HCT116 (cell line): ENCODE measurements at regions not wholly inside any gene's neighbourhood (a gene's known extent, or its start where the extent isn't known, plus 50 kb on each side); places are given as distances from the start of the nearest gene placed in this dataset.

Experiments used
- ATAC-seq: fragments of 200-7000 bp; cut with Tn5 transposase; 2 replicates; pipeline ENCODE4 v1.9.1; 2020; ENCODE audit warnings: mild to moderate bottlenecking, moderate library complexity
- BruUV-seq: library from RNA; stranded (reverse); fragments of 400-500 nt; replicated peaks from 2 replicates; lab custom pipeline; 2021; lab: Mats Ljungman, UMichigan
- CTCF ChIA-PET: fragments of 300-600 bp; sonication (Branson Sonifier 250); formaldehyde crosslinking; loops from one replicate; lab custom pipeline; 2021; ENCODE audit warnings: antibody characterized with exemption; lab: Charles Lee
- POLR2A ChIA-PET: fragments of 300-600, 350-600 bp; sonication (Branson Sonifier 250); formaldehyde crosslinking; loops from one replicate; lab custom pipeline; 2021; ENCODE audit warnings: antibody characterized with exemption; lab: Charles Lee
- RAD21 ChIA-PET, 2 experiments: fragments of 300-600 bp; sonication (Branson Sonifier 250); formaldehyde crosslinking; loops; one replicate each; lab custom pipeline; 2023; ENCODE audit warnings: low total read pairs in 2 of 2; ENCODE audit not compliant: uncharacterized antibody in 2 of 2, unreplicated experiment in 2 of 2, low non-redundant PET in 1 of 2; lab: Charles Lee
- DNase-seq: peaks from one replicate; pipeline ENCODE4 v3.0.0-alpha.2; 2010; ENCODE audit warnings: low read depth, low spot score
- H2AFZ ChIP-seq: fragments of 200-600 bp; shearing (Covaris generic), sonication (generic); 2 replicates; pipeline ENCODE4 v1.6.1; 2017; ENCODE audit warnings: low read depth, mixed run types, mixed read lengths, antibody characterized with exemption, low read length; ENCODE audit not compliant: poor library complexity, severe bottlenecking
- H3K27ac ChIP-seq: 2 replicates; pipeline ENCODE4 v1.5.1; 2012; ENCODE audit warnings: low read depth, low read length
- H3K27me3 ChIP-seq: fragments of 200-600 bp; sonication (generic); 2 replicates; pipeline ENCODE4 v1.6.1; 2016; ENCODE audit warnings: mixed run types, low read length, mixed read lengths; ENCODE audit not compliant: insufficient read depth
- H3K36me3 ChIP-seq, 2 experiments: fragments of 200-500 bp in 1 of 2; fragments of 200-600 bp in 1 of 2; sonication (Bioruptor generic) in 1 of 2; sonication (generic) in 1 of 2; 2 replicates each; pipeline versions ENCODE4 v1.5.1 to v1.6.1; 2014 to 2016; ENCODE audit warnings: low read length in 2 of 2, inconsistent platforms in 1 of 2, mixed read lengths in 1 of 2, mixed run types in 1 of 2; ENCODE audit not compliant: insufficient read depth in 2 of 2, control insufficient read depth in 1 of 2
- H3K4me1 ChIP-seq, 2 experiments: fragments of 200-600 bp in 1 of 2; sonication (generic) in 1 of 2; 2 replicates each; pipeline versions ENCODE4 v1.5.1 to v1.6.1; 2012 to 2017; ENCODE audit warnings: low read length in 2 of 2, inconsistent platforms in 1 of 2, mild to moderate bottlenecking in 1 of 2, mixed read lengths in 1 of 2, mixed run types in 1 of 2, moderate library complexity in 1 of 2; ENCODE audit not compliant: insufficient read depth in 2 of 2, control insufficient read depth in 1 of 2
- H3K4me2 ChIP-seq: fragments of 200-600 bp; sonication (generic); 2 replicates; pipeline ENCODE4 v1.6.1; 2017; ENCODE audit warnings: mixed run types, low read length, mixed read lengths
- H3K4me3 ChIP-seq, 2 experiments: fragments of 200-600 bp in 1 of 2; sonication (generic) in 1 of 2; replicated peaks in 1 of 2; 2 replicates each; pipeline ENCODE4 v1.5.1; 2011 to 2016; ENCODE audit warnings: low read length in 2 of 2, control low read depth in 1 of 2, low read depth in 1 of 2, mild to moderate bottlenecking in 1 of 2, mixed read lengths in 1 of 2, mixed run types in 1 of 2
- H3K79me2 ChIP-seq: fragments of 200-600 bp; sonication (generic); 2 replicates; pipeline ENCODE4 v1.6.1; 2017; ENCODE audit warnings: mild to moderate bottlenecking, mixed run types, low read length, moderate library complexity, mixed read lengths; ENCODE audit not compliant: insufficient read depth
- H3K9ac ChIP-seq: fragments of 200-600 bp; sonication (generic); 2 replicates; pipeline ENCODE4 v1.6.1; 2016; ENCODE audit warnings: low read length, mixed read lengths
- H3K9me2 ChIP-seq: fragments of 200-600 bp; sonication (generic), shearing (Covaris generic); 2 replicates; pipeline ENCODE4 v1.6.1; 2017; ENCODE audit warnings: mixed run types, mild to moderate bottlenecking, moderate library complexity; ENCODE audit not compliant: insufficient read depth
- H3K9me3 ChIP-seq, 2 experiments: fragments of 200-500 bp in 1 of 2; fragments of 200-600 bp in 1 of 2; sonication (Bioruptor generic) in 1 of 2; sonication (generic) in 1 of 2; 2 replicates each; pipeline ENCODE4 v1.6.1; 2014 to 2017; ENCODE audit warnings: low read length in 2 of 2, mixed read lengths in 2 of 2, inconsistent platforms in 1 of 2, low read depth in 1 of 2, mild to moderate bottlenecking in 1 of 2, mixed run types in 1 of 2, moderate library complexity in 1 of 2; ENCODE audit not compliant: control insufficient read depth in 1 of 2, insufficient read depth in 1 of 2
- H4K20me1 ChIP-seq: fragments of 200-600 bp; sonication (generic), shearing (Covaris generic); 2 replicates; pipeline ENCODE4 v1.6.1; 2017; ENCODE audit warnings: mixed run types, mild to moderate bottlenecking, moderate library complexity; ENCODE audit not compliant: insufficient read depth
- CBX3 ChIP-seq: IDR thresholded peaks from 2 replicates; pipeline ENCODE4 v1.6.1; 2012; ENCODE audit warnings: low read depth
- CEBPB ChIP-seq: IDR thresholded peaks from 2 replicates; pipeline ENCODE4 v1.6.1; 2012; ENCODE audit warnings: low read depth
- EGR1 ChIP-seq: IDR thresholded peaks from 2 replicates; pipeline ENCODE4 v1.6.1; 2012; ENCODE audit warnings: low read depth
- ELF1 ChIP-seq: IDR thresholded peaks from 2 replicates; pipeline ENCODE4 v1.6.1; 2012; ENCODE audit warnings: low read depth, borderline replicate concordance
- EZH2 ChIP-seq: fragments of 200-600 bp; sonication (generic); IDR thresholded peaks from 2 replicates; pipeline ENCODE4 v1.6.1; 2017; ENCODE audit warnings: antibody characterized with exemption, mixed run types
- JUND ChIP-seq: IDR thresholded peaks from 2 replicates; pipeline ENCODE4 v1.6.1; 2012
- POLR2A ChIP-seq: IDR thresholded peaks from 2 replicates; pipeline ENCODE4 v1.7.0; 2011; ENCODE audit warnings: borderline replicate concordance; ENCODE audit not compliant: insufficient read depth, insufficient read length; ENCODE audit errors: extremely low read depth
- RAD21 ChIP-seq: IDR thresholded peaks from 2 replicates; pipeline ENCODE4 v1.6.1; 2012; ENCODE audit warnings: low read depth, mild to moderate bottlenecking
- REST ChIP-seq: IDR thresholded peaks from 2 replicates; pipeline ENCODE4 v1.6.1; 2012; ENCODE audit warnings: low read depth
- SIN3A ChIP-seq: IDR thresholded peaks from 2 replicates; pipeline ENCODE4 v1.6.1; 2012; ENCODE audit warnings: low read depth
- SRF ChIP-seq: IDR thresholded peaks from 2 replicates; pipeline ENCODE4 v1.6.1; 2012; ENCODE audit warnings: low read depth
- YY1 ChIP-seq: IDR thresholded peaks from 2 replicates; pipeline ENCODE4 v1.6.1; 2011; ENCODE audit warnings: low read length, low read depth, moderate library complexity, mild to moderate bottlenecking; ENCODE audit not compliant: insufficient replicate concordance; ENCODE audit errors: extremely low read depth
- ZFX ChIP-seq: fragments of 450-650 bp; IDR thresholded peaks from 2 replicates; pipeline ENCODE4 v1.6.1; 2017
- intact Hi-C: fragments of 100-400 bp; cut with micrococcal nuclease; formaldehyde crosslinking; loops from 2 replicates; pipeline ENCODE4 v1.10.0; 2022
- TF ChIP-seq, protein P1 (sequence below): IDR thresholded peaks from 2 replicates; pipeline ENCODE4 v1.6.1; 2011; ENCODE audit warnings: mild to moderate bottlenecking, low read length, moderate library complexity; ENCODE audit not compliant: insufficient replicate concordance; ENCODE audit errors: extremely low read depth
- TF ChIP-seq, protein P2 (sequence below): IDR thresholded peaks from 2 replicates; pipeline ENCODE4 v1.6.1; 2012

- no TSS peak for BruUV-seq
- H3K4me2 ChIP-seq, result no peak overlapping the region
- RAD21 ChIA-PET, result no interaction called here
Measured at GRCh38 chr20:60461993-60462392, 503.8 kb downstream of the CDH26 start.

GRCh38 chr20:60463798-60464197 lies 505.6 kb downstream of the CDH26 start:
- intact Hi-C loops, result no loop called here
- DNase-seq, result no peak
- Histone ChIP-seq H2AFZ (no peak overlapping the region), H3K9me3 (peaks cover 14 to 18% of the 10 kb centered on the region in 2 experiments; a peak in 3 of 4 replicates), H3K9me2 (no peaks in the 10 kb centered on the region), H3K4me2 (no peak overlapping the region), H3K9ac (no peak overlapping the region), H3K27ac (no peak overlapping the region), H3K4me3 (no peak overlapping the region), H3K27me3 (no peaks in the 10 kb centered on the region), H4K20me1 (no peaks in the 10 kb centered on the region), H3K36me3 (no peaks in the 10 kb centered on the region), H3K4me1 (no peaks in the 10 kb centered on the region), H3K79me2 (no peaks in the 10 kb centered on the region)
- BruUV-seq, result no TSS peak
- ChIA-PET POLR2A (no interaction called here), CTCF (no interaction called here), RAD21 (no interaction called here)
- no peak for TF ChIP-seq ELF1
- no peak for TF ChIP-seq CEBPB
- TF ChIP-seq SRF, result no peak
- no peak for TF ChIP-seq JUND
- no peak for TF ChIP-seq REST
- TF ChIP-seq POLR2A, result no peak
- TF ChIP-seq, protein P1, sequence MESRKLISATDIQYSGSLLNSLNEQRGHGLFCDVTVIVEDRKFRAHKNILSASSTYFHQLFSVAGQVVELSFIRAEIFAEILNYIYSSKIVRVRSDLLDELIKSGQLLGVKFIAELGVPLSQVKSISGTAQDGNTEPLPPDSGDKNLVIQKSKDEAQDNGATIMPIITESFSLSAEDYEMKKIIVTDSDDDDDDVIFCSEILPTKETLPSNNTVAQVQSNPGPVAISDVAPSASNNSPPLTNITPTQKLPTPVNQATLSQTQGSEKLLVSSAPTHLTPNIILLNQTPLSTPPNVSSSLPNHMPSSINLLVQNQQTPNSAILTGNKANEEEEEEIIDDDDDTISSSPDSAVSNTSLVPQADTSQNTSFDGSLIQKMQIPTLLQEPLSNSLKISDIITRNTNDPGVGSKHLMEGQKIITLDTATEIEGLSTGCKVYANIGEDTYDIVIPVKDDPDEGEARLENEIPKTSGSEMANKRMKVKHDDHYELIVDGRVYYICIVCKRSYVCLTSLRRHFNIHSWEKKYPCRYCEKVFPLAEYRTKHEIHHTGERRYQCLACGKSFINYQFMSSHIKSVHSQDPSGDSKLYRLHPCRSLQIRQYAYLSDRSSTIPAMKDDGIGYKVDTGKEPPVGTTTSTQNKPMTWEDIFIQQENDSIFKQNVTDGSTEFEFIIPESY, result no peak
- no peak for TF ChIP-seq EZH2
- no peak for TF ChIP-seq ZFX
- no peak for TF ChIP-seq RAD21
- TF ChIP-seq, protein P2, sequence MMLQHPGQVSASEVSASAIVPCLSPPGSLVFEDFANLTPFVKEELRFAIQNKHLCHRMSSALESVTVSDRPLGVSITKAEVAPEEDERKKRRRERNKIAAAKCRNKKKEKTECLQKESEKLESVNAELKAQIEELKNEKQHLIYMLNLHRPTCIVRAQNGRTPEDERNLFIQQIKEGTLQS, result no peak
- no peak for TF ChIP-seq YY1
- no peak for ATAC-seq

More at GRCh38 chr20:60461993-60462392, 503.8 kb downstream of the CDH26 start:
- TF ChIP-seq RAD21, result no peak
- TF ChIP-seq EGR1, result no peak
- TF ChIP-seq SIN3A, result no peak
- TF ChIP-seq CBX3, result no peak
- TF ChIP-seq ZFX, result no peak
- ChIA-PET POLR2A (no interaction called here), CTCF (no interaction called here)
- no peak overlapping the region for H3K27ac ChIP-seq
- H3K27me3 ChIP-seq, result no peaks in the 10 kb centered on the region
- H3K36me3 ChIP-seq, result no peaks in the 10 kb centered on the region
- H3K79me2 ChIP-seq, result no peaks in the 10 kb centered on the region
- no peak overlapping the region for H2AFZ ChIP-seq
- intact Hi-C loops, result no loop called here
- H3K9me3 ChIP-seq, result peaks cover 13 to 18% of the 10 kb centered on the region in 2 experiments; a peak in 3 of 4 replicates
- no peak overlapping the region for H3K9ac ChIP-seq
- H3K4me1 ChIP-seq, result no peaks in the 10 kb centered on the region
- H3K4me3 ChIP-seq, result no peak overlapping the region
- no peak for DNase-seq
- H4K20me1 ChIP-seq, result no peaks in the 10 kb centered on the region
- no peak for ATAC-seq
- H3K9me2 ChIP-seq, result no peaks in the 10 kb centered on the region
